Dedifferentiated amniotic fluid mesenchymal stem cell (primary cell): ENCODE measurements at regions not wholly inside any gene's neighbourhood (a gene's known extent, or its start where the extent isn't known, plus 50 kb on each side); places are given as distances from the start of the nearest gene placed in this dataset.
A peak's percentile ranks its signal among the peaks of the same experiment; 100 is the strongest.
"Not testable (repeated sequence)": the region's sequence is repeated elsewhere in the genome, so short reads cannot be mapped to it uniquely, and the experiment has no call there.

Source experiments
- DNase-seq: peaks from one replicate; pipeline ENCODE4 v3.0.0-alpha.2; 2016; ENCODE audit errors: extremely low spot score

DNA sequence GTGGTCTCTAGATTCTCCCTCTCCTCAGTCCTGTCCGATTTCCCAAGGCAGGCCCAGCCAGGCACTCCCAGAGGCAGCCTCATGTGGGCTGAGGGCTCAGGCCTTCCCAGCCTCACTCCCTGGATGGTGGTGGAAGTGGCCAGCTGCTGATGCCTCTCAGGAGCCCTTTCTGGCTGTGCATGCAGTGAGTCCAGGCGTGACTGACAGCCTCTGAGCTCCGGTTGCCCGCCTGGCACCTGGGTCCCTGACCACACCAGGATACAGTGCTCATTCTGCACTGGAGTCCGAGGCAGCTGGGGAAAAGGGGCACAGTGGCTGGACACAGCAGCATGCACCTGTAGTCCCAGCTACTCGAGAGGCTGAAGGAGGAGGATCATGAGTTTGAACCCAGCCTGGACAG is 132.6 kb downstream of the CUL2 start:
- DNase-seq, result no peak

DNA sequence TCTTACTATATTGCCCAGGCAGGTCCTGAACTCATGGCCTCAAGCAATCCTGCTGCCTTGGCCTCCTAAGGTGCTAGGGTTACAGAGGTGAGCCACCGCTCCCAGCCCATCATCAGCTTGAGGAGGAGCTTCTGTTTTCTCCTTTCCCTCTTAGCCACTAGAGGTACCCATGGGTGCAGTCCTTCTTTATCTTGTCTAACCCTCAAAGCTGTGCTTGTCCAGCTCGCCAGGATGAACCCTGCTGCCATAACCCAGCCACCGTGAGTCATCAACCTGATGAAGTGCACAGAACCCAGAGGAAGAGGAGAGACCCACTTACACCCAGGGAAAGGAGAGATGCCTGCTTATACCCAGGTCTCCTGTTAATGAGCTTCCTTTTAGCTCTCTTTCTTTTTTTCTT is 133.4 kb downstream of the CUL2 start:
- no peak for DNase-seq

DNA sequence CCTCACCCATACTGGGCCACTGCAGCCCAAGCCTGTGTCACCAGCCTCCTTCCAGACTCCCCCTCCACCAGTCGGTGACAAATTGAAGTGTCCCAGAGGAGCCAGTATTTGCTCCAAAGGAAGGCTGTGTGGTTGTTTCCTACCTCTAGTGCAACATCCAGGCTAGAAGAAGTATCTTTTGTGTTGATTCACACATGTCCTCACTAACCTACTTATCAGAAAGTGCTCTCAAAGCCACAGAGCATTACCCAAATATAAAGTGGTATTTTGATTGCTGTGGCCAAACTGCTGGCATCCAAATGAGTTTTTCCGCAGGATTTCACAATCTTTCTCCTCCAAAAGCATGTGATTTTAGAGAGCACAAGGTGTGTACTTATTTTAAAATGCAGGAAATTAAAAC is 134.8 kb downstream of the CUL2 start:
- no peak for DNase-seq

DNA sequence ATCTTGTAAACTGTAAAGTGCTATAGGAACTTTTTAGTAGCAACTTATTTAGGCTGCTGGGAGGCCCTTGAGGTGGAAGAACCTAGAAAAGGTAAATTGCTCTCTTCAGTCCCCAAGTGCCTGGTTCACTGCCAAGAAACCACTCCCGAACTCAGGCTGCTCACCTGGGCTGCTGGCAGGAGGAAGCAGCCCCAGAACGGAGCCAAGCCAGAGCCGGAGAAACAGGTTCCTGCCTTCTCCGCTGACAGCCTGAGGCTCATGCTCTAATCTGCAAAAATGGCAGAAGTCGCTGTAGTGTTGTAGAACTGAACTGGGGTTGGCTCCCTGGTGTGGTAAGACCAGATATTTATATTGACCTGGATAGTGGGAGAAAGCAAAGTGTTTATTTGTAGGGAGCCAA is 136.0 kb downstream of the CUL2 start:
- no peak for DNase-seq

DNA sequence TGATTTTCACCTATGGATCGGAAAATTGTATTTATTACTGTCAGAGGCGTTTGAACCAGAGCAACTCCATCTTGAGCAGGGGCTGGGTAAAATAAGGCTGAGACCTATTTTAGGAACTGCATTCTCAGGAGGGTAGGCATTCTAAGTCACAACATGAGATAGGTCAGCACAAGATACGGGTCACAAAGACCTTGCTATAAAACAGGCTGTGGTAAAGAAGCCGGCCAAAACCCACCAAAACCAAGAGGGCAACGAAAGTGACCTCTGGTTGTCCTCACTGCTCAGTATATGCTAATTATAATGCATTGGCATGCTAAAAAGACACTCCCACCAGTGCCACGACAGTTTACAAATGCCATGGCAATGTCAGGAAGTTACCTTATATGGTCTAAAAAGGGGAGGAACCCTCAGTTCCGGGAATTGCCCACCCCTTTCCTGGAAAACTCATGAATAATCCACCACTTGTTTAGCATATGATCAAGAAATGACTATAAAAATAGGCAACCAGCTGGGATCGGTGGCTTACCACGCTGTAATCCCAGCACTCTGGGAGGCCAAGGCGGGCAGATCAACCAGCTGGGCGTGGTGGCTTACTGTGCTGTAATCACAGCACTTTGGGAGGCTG is 136.3 kb upstream of the PARD3 start:
- not testable (repeated sequence) for DNase-seq

DNA sequence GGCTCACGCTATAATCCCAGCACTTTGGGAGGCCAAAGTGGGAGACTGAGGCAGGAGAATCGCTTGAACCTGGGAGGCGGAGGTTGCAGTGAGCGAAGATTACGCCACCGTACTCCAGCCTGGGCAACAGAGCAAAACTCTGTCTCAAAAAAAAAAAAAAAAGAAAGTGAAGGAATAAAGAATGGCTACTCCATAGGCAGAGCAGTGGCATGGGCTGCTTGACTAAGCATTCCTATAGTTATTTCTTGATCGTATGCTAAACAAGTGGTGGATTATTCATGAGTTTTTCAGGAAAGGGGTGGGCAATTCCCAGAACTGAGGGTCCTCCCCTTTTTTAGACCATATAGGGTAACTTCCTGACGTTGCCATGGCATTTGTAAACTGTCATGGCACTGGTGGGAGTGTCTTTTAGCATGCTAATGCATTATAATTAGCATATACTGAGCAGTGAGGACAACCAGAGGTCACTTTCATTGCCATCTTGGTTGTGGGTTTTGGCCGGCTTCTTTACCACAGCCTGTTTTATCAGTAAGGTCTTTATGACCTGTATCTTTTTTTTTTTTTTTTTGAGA is 130.9 kb upstream of the PARD3 start:
- DNase-seq, result not testable (repeated sequence)

DNA sequence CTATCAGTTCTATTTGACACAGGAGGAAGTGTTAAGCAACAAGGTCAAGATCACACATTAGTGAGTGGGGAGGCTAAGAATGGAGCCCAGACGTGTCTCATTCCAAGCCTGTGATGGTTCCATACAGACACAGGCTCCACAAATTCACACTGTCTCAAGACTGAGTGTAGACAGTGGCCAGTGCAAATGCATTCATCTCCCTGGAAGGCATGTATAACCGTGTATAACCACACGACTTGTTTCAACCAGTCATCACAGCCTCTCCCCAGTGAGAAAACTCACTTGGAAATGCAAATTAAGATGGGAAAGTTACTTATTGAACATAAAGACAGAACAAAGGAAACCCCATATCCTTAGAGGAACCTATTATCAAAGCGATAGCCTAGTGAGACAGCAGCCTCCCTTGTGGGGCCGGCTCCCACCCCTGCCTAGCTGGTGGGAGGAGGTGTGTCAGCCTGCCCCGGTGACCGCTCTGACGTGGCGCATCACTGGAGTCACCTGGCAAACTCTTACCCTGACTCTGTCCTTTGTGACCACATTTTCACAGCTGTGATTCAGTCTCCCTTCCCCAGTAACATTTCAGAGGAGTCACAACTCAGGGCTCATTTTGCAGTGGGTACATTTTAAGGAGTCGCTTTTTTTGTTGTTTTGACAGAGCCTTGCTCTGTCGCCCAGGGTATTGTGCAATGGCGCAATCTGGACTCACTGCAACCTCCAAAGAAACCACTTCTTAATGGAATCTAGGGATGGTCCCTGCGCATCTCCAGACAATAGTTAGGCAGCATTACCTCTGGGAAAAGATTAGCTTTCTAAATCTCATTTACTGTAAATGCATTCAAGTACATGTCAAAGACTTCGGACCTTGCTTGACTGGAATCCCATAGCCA is 126.6 kb upstream of the PARD3 start:
- DNase-seq, result no peak

DNA sequence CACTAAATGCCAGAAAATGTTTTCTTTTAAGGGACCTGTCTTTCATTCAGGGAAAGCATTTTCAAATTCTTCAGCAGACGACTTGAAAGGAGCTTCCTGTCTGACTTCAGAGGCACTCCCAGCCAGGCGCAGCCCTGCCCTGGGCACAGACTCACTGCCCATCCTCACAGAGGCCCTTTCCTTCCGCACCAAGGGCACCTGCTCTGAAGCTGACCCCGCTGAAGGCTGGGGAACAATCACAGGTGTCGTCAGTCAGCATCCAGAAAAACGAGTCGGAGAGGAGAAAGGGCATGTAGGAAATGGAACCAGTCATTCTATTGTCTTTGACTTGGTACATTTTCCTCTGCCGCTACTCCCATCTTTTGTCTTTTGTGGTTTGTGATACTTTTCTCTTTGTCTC is 125.3 kb upstream of the PARD3 start:
- DNase-seq, result no peak

DNA sequence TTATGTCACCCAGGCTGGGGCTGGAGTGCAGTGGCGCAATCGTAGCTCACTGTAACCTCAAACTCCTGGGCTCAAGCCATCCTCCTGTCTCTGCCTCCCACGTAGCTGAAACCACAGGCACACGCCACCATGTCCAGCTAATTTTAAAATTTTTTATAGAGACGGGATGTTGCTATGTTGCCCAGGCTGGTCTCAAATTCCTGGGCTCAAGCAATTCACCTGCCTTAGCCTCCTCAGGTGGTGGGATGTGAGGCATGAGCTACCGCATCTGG is 123.2 kb upstream of the PARD3 start:
- DNase-seq, result no peak

DNA sequence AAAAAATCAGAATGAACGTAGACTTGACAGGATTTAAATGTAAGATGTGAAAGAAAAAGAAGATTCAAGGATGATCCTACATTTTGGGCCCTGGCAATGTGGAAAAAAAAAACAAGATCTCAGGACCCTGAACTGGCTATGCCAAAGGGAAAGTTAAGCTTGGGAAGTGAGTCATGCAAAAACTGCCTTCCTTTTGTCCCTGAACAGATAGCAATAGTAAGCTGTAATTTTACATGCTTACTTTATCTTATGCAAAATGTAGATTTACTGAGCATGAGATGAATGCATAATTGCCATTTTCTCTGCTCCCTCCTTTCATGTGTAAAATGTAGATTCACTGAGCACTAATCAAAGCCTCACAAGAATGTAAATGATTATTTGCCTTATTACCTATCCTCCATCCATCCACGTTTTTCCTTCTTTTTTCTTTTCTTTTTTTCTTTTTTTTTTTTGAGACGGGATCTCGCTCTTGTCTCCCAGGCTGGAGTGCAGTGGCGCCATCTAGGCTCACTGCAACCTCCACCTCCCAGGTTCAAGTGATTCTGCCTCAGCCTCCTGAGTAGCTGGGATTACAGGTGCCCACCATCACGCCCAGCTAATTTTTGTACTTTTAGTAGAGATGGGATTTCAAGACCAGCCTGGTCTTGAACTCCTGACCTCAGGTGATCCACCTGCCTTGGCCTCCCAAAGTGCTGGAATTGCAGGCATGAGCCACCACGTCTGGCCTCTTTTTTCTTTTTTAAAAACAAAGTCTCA is 122.7 kb upstream of the PARD3 start:
- DNase-seq, result not testable (repeated sequence)

DNA sequence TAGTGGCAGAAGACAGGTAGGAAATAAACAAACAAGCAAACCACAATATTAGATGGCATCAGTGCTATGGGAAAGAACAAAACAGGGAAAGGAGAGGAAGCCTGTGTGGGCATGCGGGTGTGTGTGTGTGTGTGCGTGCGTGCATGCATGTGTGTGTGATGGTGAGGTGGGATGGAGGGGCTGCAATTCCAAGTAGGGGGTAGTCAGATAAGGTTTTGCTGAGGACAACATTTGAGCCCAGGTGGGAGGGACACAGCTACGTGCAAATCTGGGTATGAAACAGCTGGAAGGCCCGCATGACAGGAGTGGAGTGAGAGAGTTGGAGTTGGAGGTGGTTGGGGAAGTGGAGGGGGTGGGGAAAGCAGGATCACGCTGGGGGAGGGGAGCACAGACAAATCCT is 121.0 kb upstream of the PARD3 start:
- no peak for DNase-seq

DNA sequence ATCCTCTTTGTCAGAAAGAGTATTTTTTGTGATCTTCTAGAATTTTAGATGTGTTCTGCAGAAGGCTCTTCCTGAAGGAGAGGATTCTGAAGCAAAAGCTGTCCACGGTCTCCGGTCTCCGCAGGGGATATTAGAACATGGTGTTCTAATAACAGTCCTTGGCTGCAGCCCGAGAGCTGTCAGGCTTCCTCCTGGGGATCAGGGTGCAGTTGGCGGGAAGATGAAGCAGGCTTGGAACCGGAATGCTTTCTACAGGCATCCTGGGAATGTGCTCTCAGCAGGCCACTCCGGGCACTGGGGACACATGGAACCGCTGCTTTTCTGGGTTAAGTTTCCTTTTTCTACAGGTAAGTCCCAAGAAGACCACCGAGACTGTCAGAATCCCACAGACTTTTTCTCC is 118.6 kb upstream of the PARD3 start:
- no peak for DNase-seq

DNA sequence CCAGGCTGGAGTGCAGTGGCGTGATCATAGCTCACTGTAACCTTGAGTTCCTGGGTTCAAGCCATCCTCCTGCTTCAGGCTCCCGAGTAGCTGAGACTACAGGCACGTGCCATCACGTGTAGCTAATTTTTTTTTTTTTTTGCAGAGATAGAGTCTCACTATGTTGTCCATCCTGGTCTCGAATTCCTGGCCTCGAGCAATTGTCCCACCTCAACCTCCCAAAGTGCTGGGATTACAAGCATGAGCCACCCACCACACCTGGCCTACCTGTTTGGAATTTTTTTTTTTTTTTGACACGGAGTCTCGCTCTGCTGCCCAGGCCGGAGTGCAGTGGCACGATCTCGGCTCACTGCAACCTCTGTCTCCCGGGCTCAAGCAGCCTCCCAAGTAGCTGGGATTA is 117.1 kb upstream of the PARD3 start:
- no peak for DNase-seq

DNA sequence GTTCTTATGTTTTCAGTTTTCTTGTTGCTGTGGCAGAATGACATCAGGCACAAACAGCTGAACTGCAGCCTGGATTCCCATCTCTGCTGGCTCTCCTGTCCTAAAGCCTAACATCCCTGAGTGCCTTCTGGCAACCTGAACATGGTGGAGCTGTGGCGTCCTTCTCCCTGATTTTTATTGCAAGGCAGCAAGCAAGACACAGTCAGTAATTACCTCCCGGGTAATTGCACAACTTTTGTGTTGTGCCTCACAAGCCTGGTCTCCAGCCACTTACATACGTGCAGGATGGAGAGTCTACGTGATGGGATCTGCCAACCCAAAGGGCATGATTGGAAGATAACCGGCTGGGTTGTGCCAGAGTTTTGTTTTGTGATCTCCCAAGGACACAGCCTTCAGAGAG is 116.1 kb upstream of the PARD3 start:
- DNase-seq, result no peak

DNA sequence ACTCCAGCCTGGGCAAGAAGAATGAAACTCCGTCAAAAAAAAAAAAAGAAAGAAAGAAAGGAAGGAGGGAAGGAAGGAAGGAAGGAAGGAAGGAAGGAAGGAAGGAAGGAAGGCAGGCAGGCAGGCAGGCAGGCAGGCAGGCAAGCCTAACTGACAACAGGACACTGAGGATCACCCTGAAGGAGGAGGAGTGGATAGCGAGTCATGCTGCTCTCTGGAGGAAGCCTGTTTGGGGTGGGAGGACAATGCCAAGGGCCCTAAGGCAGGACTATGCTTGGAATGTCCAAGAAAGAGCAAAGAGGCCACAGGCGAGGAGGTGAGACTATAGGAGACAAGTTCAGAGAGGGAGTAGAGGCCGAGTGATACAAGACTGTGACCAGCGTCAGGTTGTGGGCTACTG is 107.0 kb upstream of the PARD3 start:
- DNase-seq, result no peak

DNA sequence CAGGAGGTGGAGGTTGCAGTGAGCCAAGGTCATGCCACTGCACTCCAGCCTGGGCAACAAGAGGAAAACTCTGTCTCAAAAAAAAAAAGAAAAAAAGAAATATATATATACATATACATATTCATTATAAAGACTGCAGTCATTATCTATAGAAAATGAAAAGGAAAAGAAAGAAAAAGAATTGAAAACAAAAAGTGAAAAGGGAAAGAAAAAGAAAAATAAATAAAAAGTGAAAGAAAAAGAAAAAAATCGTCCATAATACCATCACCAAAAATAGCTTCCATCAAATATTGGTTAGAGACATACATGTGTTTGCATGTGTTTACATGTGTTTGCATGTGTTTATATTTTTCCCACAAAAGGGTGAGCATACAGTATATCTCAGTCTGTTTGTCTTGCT is 105.5 kb upstream of the PARD3 start:
- no peak for DNase-seq

DNA sequence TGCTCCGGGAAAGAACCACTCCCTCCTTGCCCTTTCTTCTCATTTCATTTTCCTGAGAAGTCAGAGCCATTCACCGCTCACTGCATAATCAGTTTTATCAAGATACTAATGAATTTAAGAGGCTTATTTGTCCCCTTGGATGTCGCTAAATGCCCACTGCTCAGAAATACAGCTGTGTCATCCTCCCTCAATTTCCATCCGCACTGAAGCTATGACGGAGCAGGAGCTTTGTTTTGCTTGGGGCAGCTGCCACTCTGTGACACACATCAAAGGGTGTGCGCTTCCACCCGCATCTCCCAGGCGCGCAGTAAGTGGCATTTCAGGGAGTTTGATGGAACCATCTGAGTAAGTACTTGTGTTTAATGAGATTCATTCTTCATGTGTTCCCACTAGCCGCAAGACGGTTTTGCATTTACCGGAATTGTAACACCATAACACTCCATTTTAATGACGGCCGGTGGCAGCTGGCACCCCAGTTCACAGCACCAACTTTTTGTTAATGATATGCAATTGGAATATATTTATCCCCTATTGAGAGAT is 103.8 kb upstream of the PARD3 start:
- no peak for DNase-seq

DNA sequence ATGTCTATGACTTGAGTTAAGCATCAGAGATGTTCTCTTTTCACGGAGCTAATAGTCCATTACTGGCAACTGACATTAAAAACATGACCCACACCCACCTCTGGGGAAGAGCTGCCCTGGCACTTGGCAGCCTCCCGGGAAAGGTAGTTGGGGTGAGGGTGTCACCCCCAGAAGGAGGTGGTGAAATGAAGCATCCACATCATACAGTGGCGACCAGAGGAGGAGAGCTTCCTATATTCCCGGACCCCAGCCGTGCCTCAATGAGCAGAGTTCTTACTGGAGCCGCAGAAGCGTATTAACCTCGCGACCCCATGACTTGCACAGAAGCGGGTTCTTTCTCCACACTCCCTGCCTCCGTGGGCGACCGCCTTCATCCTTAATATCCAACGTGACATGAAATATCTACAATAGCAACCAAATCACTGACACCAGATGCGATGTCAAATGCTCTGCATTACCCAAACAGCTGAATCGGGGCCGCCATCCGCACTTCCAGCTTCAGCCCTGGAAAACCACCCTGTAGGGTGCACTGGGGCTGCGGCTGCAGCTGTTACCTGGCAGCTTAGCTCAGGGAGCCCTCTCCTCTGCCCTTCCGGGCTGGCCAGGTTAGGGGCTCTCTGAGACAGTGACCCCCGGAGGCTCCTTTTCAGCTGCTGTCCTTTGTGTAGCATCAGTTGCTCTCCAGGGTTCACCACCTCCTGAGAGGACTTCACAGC is 103.1 kb upstream of the PARD3 start:
- DNase-seq, result no peak

DNA sequence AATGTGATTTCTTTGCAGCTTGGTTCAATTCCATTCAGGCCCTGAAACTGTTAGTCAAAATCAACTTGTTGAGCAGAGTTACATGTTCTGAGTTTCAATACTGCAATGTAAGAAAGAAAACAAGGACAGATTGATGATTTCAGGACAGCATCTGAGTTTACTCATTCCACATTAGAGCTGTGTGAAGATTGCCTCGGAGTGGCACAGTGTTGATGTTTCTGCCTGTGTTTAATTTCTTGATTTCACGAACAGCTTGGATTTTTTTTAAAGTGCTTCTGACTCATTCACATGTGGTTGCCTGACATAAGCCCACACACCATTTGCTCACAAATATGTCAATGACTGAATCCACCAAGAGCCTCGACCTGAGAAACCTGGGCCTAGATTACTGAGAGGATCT is 101.2 kb upstream of the PARD3 start:
- peak; percentile 64 for DNase-seq

DNA sequence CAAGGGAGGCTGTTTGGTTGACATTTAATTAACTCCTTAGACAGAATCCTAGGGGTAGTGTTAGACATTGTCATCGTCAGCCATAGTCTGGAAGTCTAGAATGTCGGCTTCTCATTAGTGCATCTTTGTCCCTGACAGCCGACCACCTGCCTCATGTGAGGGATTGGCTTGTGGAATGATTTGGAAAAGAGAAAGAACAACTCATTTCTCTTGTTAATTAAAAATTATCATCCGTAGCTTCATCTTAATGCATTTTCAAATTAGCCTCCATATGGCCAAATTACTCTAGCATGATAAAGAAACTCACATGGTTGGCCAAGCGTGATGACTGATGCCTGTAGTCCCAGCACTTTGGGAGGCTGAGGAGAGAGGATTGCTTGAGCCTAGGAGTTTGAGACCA is 97.7 kb upstream of the PARD3 start:
- no peak for DNase-seq

DNA sequence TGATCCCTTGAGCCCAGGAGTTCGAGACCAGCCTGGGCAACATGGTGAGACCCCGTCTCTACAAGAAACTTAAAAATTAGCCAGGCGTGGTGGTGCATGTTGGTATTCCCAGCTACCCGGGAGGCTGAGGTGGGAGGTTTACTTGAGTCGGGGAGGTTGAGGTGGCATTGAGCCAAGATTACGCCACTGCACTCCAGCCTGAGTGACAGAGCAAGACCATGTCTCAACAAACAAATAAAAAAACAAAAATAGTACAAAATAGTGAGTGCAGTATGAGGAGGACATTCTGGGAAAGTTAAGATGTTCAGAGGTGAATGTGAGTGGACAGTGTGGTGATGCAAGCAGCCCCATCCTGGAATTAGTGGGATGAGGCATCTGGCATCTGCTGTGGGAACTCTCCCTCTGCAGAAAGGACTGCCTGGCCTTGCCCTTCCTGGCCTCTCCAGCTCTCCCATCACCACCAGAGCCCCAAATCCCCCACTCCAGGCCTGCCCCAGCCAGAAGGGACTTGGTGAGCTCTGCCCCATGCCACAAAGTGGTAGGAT is 96.6 kb upstream of the PARD3 start:
- no peak for DNase-seq

DNA sequence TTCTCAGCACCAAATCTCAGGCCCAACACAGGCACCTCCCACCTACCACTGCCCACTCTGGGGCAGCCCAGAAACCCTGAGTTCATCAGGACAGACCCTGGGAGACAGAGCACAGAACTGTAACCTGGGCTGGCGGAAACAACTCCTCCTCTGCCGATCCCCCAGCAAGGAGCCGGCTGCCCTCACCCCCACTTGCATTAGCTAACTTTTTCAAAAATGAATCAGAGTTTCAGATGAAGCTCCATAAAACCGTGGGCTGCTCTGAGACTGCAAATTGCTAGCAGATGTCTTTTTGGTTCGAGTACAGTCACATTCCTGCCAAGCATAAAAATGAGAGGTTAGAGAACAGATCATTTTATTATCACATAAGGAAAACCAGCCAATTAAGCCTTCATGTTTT is 93.4 kb upstream of the PARD3 start:
- peak; percentile 75 for DNase-seq
